RWPE2 (cell line): ENCODE measurements at regions not wholly inside any gene's neighbourhood (a gene's known extent, or its start where the extent isn't known, plus 50 kb on each side); places are given as distances from the start of the nearest gene placed in this dataset.

Experiments used
- ATAC-seq: fragments of 200-7000 bp; cut with Tn5 transposase; 3 replicates; pipeline ENCODE4 v1.9.1; 2021; ENCODE audit warnings: low read depth
- DNase-seq: peaks from one replicate; pipeline ENCODE4 v3.0.0-alpha.2; 2020; ENCODE audit warnings: low spot score
- H3K27ac ChIP-seq: fragments of 450-650 bp; 2 replicates; pipeline ENCODE4 v1.5.1; 2017; ENCODE audit warnings: mild to moderate bottlenecking; ENCODE audit not compliant: poor library complexity, severe bottlenecking
- H3K27me3 ChIP-seq: fragments of 250-450 bp; sonication (Bioruptor Pico); 2 replicates; pipeline ENCODE4 v1.5.1; 2021; ENCODE audit warnings: mild to moderate bottlenecking, moderate library complexity; ENCODE audit not compliant: insufficient read depth, poor library complexity, severe bottlenecking
- H3K36me3 ChIP-seq: fragments of 250-450 bp; sonication (Bioruptor Pico); 2 replicates; pipeline ENCODE4 v1.5.1; 2020; ENCODE audit warnings: low read depth, mild to moderate bottlenecking, moderate library complexity
- H3K4me1 ChIP-seq: fragments of 250-450 bp; sonication (Bioruptor Pico); 2 replicates; pipeline ENCODE4 v1.5.1; 2021; ENCODE audit warnings: mild to moderate bottlenecking, moderate library complexity; ENCODE audit not compliant: insufficient read depth, poor library complexity, severe bottlenecking
- H3K4me3 ChIP-seq: fragments of 250-450 bp; sonication (Bioruptor Pico); 2 replicates; pipeline ENCODE4 v1.5.1; 2021; ENCODE audit warnings: mild to moderate bottlenecking, moderate library complexity; ENCODE audit not compliant: severe bottlenecking
- H3K9me3 ChIP-seq: fragments of 250-450 bp; sonication (Bioruptor Pico); 2 replicates; pipeline ENCODE4 v1.5.1; 2021; ENCODE audit warnings: mild to moderate bottlenecking, moderate library complexity; ENCODE audit not compliant: severe bottlenecking
- TF ChIP-seq, protein P1 (sequence below): fragments of 450-650 bp; IDR thresholded peaks from one replicate; pipeline ENCODE4 v1.5.1; 2017; ENCODE audit warnings: mild to moderate bottlenecking, moderate library complexity; ENCODE audit not compliant: poor library complexity, severe bottlenecking

GRCh38 chr14:86521843-86522242 lies 991.9 kb downstream of the FLRT2 start:
- DNase-seq, result no peak
- no peak for ATAC-seq
- Histone ChIP-seq H3K4me1 (no peaks in the 10 kb centered on the region), H3K9me3 (no peaks in the 10 kb centered on the region), H3K27ac (no peak overlapping the region), H3K36me3 (no peaks in the 10 kb centered on the region), H3K4me3 (no peak overlapping the region), H3K27me3 (peaks cover 3% of the 10 kb centered on the region)
- TF ChIP-seq, protein P1, sequence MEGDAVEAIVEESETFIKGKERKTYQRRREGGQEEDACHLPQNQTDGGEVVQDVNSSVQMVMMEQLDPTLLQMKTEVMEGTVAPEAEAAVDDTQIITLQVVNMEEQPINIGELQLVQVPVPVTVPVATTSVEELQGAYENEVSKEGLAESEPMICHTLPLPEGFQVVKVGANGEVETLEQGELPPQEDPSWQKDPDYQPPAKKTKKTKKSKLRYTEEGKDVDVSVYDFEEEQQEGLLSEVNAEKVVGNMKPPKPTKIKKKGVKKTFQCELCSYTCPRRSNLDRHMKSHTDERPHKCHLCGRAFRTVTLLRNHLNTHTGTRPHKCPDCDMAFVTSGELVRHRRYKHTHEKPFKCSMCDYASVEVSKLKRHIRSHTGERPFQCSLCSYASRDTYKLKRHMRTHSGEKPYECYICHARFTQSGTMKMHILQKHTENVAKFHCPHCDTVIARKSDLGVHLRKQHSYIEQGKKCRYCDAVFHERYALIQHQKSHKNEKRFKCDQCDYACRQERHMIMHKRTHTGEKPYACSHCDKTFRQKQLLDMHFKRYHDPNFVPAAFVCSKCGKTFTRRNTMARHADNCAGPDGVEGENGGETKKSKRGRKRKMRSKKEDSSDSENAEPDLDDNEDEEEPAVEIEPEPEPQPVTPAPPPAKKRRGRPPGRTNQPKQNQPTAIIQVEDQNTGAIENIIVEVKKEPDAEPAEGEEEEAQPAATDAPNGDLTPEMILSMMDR, result no peak

DNA sequence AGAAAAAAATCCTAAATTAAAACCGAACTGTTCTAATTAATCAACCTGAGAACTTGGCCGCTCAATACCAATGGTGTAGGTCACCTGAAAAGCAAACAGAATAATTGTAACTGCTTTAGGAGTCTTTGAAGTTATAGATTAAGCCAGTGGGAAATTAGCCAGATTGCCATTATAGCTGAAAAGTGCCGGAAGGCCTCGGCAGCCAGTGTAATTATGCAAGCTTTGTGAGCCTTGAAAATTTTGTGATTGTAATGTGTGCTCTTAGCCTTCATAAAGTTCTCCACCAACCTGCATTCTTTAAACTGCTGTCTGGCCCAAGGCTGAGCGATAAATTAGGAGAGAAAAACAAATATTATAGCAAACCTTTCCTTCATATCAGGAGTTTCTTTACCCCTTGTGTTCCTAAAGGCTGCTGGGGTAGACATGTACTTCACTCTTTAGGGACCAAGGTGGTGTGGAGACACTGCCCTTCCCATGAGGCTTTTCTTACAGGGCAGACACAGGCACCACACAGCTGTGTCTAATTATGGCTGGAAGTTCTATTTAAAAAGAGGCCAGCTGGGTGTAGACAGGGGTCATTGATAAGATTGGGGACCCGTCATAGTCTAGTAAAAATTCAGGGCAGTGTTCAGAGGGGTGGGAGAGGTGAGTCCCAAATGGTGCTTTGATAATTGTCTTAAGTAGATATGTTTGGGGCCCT lies 991.2 kb downstream of the FLRT2 start:
- no peak for ATAC-seq
- H3K27ac ChIP-seq, result no peak overlapping the region
- H3K4me3 ChIP-seq, result no peak overlapping the region
- H3K27me3 ChIP-seq, result peaks cover 3% of the 10 kb centered on the region
- TF ChIP-seq, protein P1, result no peak
- no peak for DNase-seq
- no peaks in the 10 kb centered on the region for H3K36me3 ChIP-seq
- H3K9me3 ChIP-seq, result no peaks in the 10 kb centered on the region
- no peaks in the 10 kb centered on the region for H3K4me1 ChIP-seq

DNA sequence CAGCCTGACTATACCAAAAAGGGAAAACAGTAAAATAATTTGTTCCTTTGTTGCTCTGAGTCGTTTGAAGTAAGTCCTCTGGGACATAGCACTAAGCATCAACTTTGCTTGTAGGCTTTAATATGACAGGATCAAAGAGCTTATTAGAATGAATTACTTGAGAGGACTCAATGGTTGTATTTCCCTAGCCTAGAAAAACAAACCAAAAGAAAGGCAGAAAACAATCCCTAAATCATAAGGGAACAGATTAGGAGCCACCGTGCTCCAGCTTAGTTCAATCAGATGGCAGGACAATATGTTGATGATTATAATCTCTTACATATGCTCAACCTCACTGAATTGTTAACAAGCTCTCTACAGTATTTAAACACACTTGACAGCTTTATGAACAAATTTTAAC lies 988.4 kb downstream of the FLRT2 start:
- DNase-seq (no peak), ATAC-seq (no peak)
- Histone ChIP-seq H3K27ac (no peak overlapping the region), H3K4me3 (no peak overlapping the region), H3K36me3 (no peaks in the 10 kb centered on the region), H3K9me3 (no peaks in the 10 kb centered on the region), H3K4me1 (no peaks in the 10 kb centered on the region), H3K27me3 (no peaks in the 10 kb centered on the region)
- TF ChIP-seq, protein P1, result no peak

DNA sequence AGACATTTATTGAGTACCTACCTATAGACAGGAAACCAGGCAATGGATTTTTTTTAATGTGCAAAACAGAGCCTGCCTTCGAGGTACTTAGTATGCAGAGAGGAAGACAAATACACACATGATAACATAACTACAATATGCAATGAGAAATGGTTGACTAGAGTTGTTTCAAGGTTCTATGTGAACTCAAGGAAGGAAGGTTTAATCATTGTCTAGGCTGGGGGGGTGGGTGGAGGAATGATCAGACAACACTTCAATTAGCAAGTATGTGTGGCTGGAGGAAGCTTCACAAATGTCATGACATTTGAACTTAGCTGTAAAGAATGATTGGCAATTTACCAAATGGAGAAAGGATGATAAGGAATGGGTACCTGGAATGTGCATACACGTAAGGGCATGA lies 985.3 kb downstream of the FLRT2 start:
- H3K27me3 ChIP-seq, result no peaks in the 10 kb centered on the region
- H3K4me1 ChIP-seq, result no peaks in the 10 kb centered on the region
- DNase-seq (no peak), ATAC-seq (no peak)
- TF ChIP-seq, protein P1, result no peak
- no peaks in the 10 kb centered on the region for H3K9me3 ChIP-seq
- H3K4me3 ChIP-seq, result no peak overlapping the region
- H3K36me3 ChIP-seq, result no peaks in the 10 kb centered on the region
- no peak overlapping the region for H3K27ac ChIP-seq

DNA sequence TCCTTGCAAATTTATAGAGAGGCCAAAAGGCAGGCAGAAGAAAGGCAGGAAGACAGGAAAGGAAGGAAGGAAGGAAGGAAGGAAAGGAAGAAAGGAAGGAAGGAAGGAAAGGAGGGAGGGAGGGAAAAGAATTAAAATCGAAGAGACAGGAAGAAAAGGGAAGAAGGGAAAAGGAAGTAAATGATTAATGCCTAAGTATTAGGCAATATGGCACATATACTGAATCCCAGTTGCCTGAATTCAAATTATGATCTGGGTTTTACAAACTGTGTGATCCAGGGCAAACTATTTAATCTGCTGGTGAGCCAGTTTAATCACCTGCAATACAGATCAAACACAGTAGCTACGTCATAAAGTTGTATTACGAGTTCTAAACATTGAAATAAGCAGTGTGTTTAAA lies 983.6 kb downstream of the FLRT2 start:
- no peaks in the 10 kb centered on the region for H3K27me3 ChIP-seq
- no peaks in the 10 kb centered on the region for H3K36me3 ChIP-seq
- DNase-seq, result no peak
- no peak overlapping the region for H3K4me3 ChIP-seq
- no peaks in the 10 kb centered on the region for H3K4me1 ChIP-seq
- TF ChIP-seq, protein P1, result no peak
- H3K9me3 ChIP-seq, result no peaks in the 10 kb centered on the region
- no peak overlapping the region for H3K27ac ChIP-seq
- no peak for ATAC-seq
